Stomach (tissue), 8 donors: ENCODE measurements at regions not wholly inside any gene's neighbourhood (a gene's known extent, or its start where the extent isn't known, plus 50 kb on each side); places are given as distances from the start of the nearest gene placed in this dataset.

Experiments
- DNase-seq, 2 donors: peaks; one replicate each; pipeline versions ENCODE4 v3.0.0 to v3.0.0-alpha.2; 2013 to 2019
- H3K27ac ChIP-seq, 5 donors: fragments of 200-600 bp in 4 of 5; sonication (generic) in 4 of 5; one replicate each; pipeline ENCODE4 v1.5.1; 2013 to 2019; ENCODE audit warnings: mild to moderate bottlenecking in 1 of 5, moderate library complexity in 1 of 5
- H3K27me3 ChIP-seq, 3 donors: fragments of 200-600 bp; sonication (generic); one replicate each; pipeline ENCODE4 v1.5.1; 2017 to 2019; ENCODE audit warnings: mixed run types in 1 of 3
- H3K36me3 ChIP-seq, 4 donors: fragments of 200-600 bp; sonication (generic); 1 replicate in 3 of 4; 2 replicates in 1 of 4; pipeline ENCODE4 v1.5.1; 2016 to 2019
- H3K4me1 ChIP-seq, 4 donors: fragments of 200-600 bp; sonication (generic); one replicate each; pipeline ENCODE4 v1.5.1; 2016 to 2019
- H3K4me3 ChIP-seq, 4 donors: fragments of 200-600 bp; sonication (generic) in 3 of 4; one replicate each; pipeline ENCODE4 v1.5.1; 2016 to 2019; ENCODE audit warnings: mild to moderate bottlenecking in 1 of 4
- H3K9me3 ChIP-seq, 4 donors: fragments of 200-600 bp; sonication (generic); one replicate each; pipeline ENCODE4 v1.5.1; 2016 to 2019
- CTCF ChIP-seq, 7 experiments: fragments of 450-650 bp in 4 of 7; fragments of 200-600 bp in 3 of 7; sonication (generic) in 3 of 7; IDR thresholded peaks; one replicate each; pipeline ENCODE4 v1.5.1; 2016 to 2019; ENCODE audit warnings: antibody characterized with exemption in 7 of 7, control low read depth in 2 of 7, mild to moderate bottlenecking in 1 of 7
- EP300 ChIP-seq: sonication (generic); formaldehyde crosslinking; IDR thresholded peaks from one replicate; pipeline ENCODE4 v1.6.1; 2017; ENCODE audit warnings: antibody characterized with exemption
- POLR2A ChIP-seq, 4 donors: fragments of 450-650 bp; IDR thresholded peaks; one replicate each; pipeline ENCODE4 v1.6.1; 2016; ENCODE audit warnings: antibody characterized with exemption in 4 of 4, control low read depth in 2 of 4, mild to moderate bottlenecking in 1 of 4, moderate library complexity in 1 of 4
- POLR2AphosphoS5 ChIP-seq, 3 donors: sonication (generic); formaldehyde crosslinking; IDR thresholded peaks; one replicate each; pipeline ENCODE4 v1.6.1; 2016; ENCODE audit warnings: antibody characterized with exemption in 3 of 3
- WGBS, 5 donors: extraction: QIAGEN DNeasy Blood & Tissue Kit in 3 of 5; methylation state at CpG; one replicate each; pipeline versions ENCODE4 v1.1.5 to v1.1.7; 2013 to 2018; 5-methylcytosine and 5-hydroxymethylcytosine counted together
- intact Hi-C: fragments of 100-400 bp; cut with DNase I; formaldehyde crosslinking; loops from one replicate; pipeline ENCODE4 v1.15.1; 2023; ENCODE audit warnings: low total_unique reads
- donor health status: healthy with polysubstance abuse.
- donor health status: Bipolar disorder and iron deficiency.
- donor health status: healthy.

- no peaks in the 10 kb centered on the region for H3K27me3 ChIP-seq
- TF ChIP-seq POLR2A (IDR thresholded peaks at IDR 0.05) = no peak
- no peak for TF ChIP-seq POLR2AphosphoS5 (IDR thresholded peaks at IDR 0.05)
- TF ChIP-seq CTCF (IDR thresholded peaks at IDR 0.05) = no peak
- TF ChIP-seq EP300 = no peak
- peaks cover 0 to 5% (median 0%) of the 10 kb centered on the region in 4 donors for H3K4me1 ChIP-seq
- peaks cover 0 to 30% (median 20%) of the 10 kb centered on the region in 4 donors for H3K9me3 ChIP-seq
- no peak overlapping the region for H3K4me3 ChIP-seq
- no peak overlapping the region for H3K27ac ChIP-seq
- DNase-seq = peak in 1 of 2 donors; percentile 8
- 36 to 70% (median 44%) methylated on average over 2 of the region's 2 CpGs for WGBS, 5 donors
- intact Hi-C loops = no loop called here
- H3K36me3 ChIP-seq = no peaks in the 10 kb centered on the region
Measured at GRCh38 chr2:11032396-11032795, 120.7 kb downstream of the KCNF1 start.

GRCh38 chr2:11033114-11033513, 121.4 kb downstream of the KCNF1 start:
- intact Hi-C loops = no loop called here
- 74 to 100% (median 81%) methylated on average over 1 of the region's 1 CpG for WGBS, 5 donors
- peaks cover 0 to 33% (median 23%) of the 10 kb centered on the region in 4 donors for H3K9me3 ChIP-seq

GRCh38 chr2:11038641-11039040, 116.6 kb upstream of the SLC66A3 start:
- Histone ChIP-seq H3K27ac (no peak overlapping the region), H3K36me3 (no peaks in the 10 kb centered on the region), H3K9me3 (peaks cover 6 to 44% (median 24%) of the 10 kb centered on the region in 4 donors), H3K27me3 (no peaks in the 10 kb centered on the region), H3K4me1 (no peaks in the 10 kb centered on the region), H3K4me3 (no peak overlapping the region)
- 73 to 90% (median 82%) methylated on average over 1 of the region's 1 CpG for WGBS, 5 donors
- intact Hi-C loops = no loop called here
- DNase-seq = no peak
- no peak for TF ChIP-seq EP300
- TF ChIP-seq POLR2A (IDR thresholded peaks at IDR 0.05) = no peak
- no peak for TF ChIP-seq POLR2AphosphoS5 (IDR thresholded peaks at IDR 0.05)

More at GRCh38 chr2:11033114-11033513, 121.4 kb downstream of the KCNF1 start:
- Histone ChIP-seq H3K27ac (no peak overlapping the region), H3K4me1 (peaks cover 0 to 5% (median 0%) of the 10 kb centered on the region in 4 donors), H3K27me3 (no peaks in the 10 kb centered on the region), H3K36me3 (no peaks in the 10 kb centered on the region), H3K4me3 (no peak overlapping the region)
- TF ChIP-seq CTCF (IDR thresholded peaks at IDR 0.05) (no peak), POLR2AphosphoS5 (IDR thresholded peaks at IDR 0.05) (no peak), POLR2A (IDR thresholded peaks at IDR 0.05) (no peak), EP300 (no peak)
- no peak for DNase-seq

GRCh38 chr2:11040992-11041391, 114.3 kb upstream of the SLC66A3 start:
- no peak for DNase-seq
- H3K9me3 ChIP-seq = peaks cover 6 to 34% (median 20%) of the 10 kb centered on the region in 4 donors
- H3K4me3 ChIP-seq = no peak overlapping the region
- H3K4me1 ChIP-seq = no peaks in the 10 kb centered on the region
- H3K27ac ChIP-seq = no peak overlapping the region
- TF ChIP-seq EP300 = no peak
- no peak for TF ChIP-seq CTCF (IDR thresholded peaks at IDR 0.05)
- no peak for TF ChIP-seq POLR2A (IDR thresholded peaks at IDR 0.05)
- no peak for TF ChIP-seq POLR2AphosphoS5 (IDR thresholded peaks at IDR 0.05)
- no peaks in the 10 kb centered on the region for H3K27me3 ChIP-seq
- intact Hi-C loops = no loop called here
- H3K36me3 ChIP-seq = no peaks in the 10 kb centered on the region
- 64 to 89% (median 81%) methylated on average over 1 of the region's 1 CpG for WGBS, 5 donors

- intact Hi-C loops = no loop called here
- peaks cover 4 to 21% (median 13%) of the 10 kb centered on the region in 4 donors for H3K9me3 ChIP-seq
- no peak for DNase-seq
- H3K27me3 ChIP-seq = no peaks in the 10 kb centered on the region
- no peaks in the 10 kb centered on the region for H3K4me1 ChIP-seq
- no peak overlapping the region for H3K4me3 ChIP-seq
- H3K36me3 ChIP-seq = no peaks in the 10 kb centered on the region
- 78 to 84% (median 81%) methylated on average over 8 of the region's 8 CpGs for WGBS, 5 donors
- TF ChIP-seq POLR2A (IDR thresholded peaks at IDR 0.05) = no peak
- TF ChIP-seq EP300 = no peak
- TF ChIP-seq CTCF (IDR thresholded peaks at IDR 0.05) = no peak
- no peak for TF ChIP-seq POLR2AphosphoS5 (IDR thresholded peaks at IDR 0.05)
- H3K27ac ChIP-seq = no peak overlapping the region
Measured at GRCh38 chr2:11042841-11043240, 112.4 kb upstream of the SLC66A3 start.
